ENCODE measurements at regions not wholly inside any gene's neighbourhood (a gene's known extent, or its start where the extent isn't known, plus 50 kb on each side); places are given as distances from the start of the nearest gene placed in this dataset.

DNA sequence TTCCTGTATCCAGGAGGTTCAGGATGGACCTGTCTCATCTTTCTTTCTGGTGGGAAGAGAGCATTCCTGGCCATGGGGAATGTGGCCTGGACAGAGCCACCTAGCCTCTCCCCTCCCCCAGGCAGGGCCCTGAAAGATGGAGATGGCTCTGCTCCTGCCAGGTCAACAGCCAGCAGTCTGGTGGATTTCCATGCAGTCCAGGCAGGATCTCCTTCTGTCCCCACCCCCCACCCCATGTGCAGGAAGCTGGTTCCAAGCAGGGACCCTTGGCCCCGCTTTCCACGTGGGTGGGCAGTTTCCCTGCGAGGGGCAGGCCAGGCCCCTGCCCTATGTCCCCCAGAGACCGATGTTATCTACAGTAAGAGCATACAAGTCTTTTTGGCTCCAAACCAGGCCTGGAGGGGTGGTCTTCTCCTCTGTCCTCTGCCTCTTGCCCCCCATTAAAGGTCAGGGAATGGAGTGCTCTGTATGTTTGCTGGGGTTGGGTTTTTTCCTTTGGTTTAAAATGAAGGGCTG lies 240.5 kb downstream of the SEC14L1 start:
- TF ChIP-seq CTCF (IDR thresholded peaks at IDR 0.05; ENCODE audit: insufficient read depth, low read length, poor library complexity, severe bottlenecking) = no peak
- H3K27me3 ChIP-seq (ENCODE audit: control insufficient read depth, insufficient read depth, low read length) = no peaks in the 10 kb centered on the region
- no peak overlapping the region for H3K4me3 ChIP-seq (ENCODE audit: low read depth, low read length)
- DNase-seq (ENCODE audit: low read depth) = no peak
- no peaks in the 10 kb centered on the region for H3K36me3 ChIP-seq (ENCODE audit: control insufficient read depth, insufficient read depth, low read length)

DNA sequence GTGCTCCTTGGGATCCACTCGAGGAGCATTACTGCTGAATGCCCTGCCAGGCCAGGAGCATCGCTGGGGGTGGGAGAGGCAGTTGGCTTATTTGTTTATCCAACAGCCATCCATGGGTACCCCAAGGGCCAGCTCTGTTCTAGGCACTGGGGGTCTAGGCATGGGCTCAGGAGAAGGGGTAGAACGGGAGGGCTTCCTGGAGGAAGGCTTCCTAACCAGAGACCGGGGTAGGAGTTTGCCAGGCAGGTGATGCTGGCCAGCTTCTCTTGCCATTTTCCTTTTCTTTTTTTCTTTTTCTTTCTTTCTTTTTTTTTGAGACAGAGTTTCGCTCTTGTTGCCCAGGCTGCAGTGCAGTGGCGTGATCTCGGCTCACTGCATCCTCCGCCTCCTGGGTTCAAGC lies 241.0 kb downstream of the SEC14L1 start:
- DNase-seq (ENCODE audit: low read depth) = no peak
- Histone ChIP-seq H3K4me3 (ENCODE audit: low read depth, low read length) (no peak overlapping the region), H3K36me3 (ENCODE audit: control insufficient read depth, insufficient read depth, low read length) (no peaks in the 10 kb centered on the region), H3K27me3 (ENCODE audit: control insufficient read depth, insufficient read depth, low read length) (no peaks in the 10 kb centered on the region)
- TF ChIP-seq CTCF (IDR thresholded peaks at IDR 0.05; ENCODE audit: insufficient read depth, low read length, poor library complexity, severe bottlenecking) = no peak

DNA sequence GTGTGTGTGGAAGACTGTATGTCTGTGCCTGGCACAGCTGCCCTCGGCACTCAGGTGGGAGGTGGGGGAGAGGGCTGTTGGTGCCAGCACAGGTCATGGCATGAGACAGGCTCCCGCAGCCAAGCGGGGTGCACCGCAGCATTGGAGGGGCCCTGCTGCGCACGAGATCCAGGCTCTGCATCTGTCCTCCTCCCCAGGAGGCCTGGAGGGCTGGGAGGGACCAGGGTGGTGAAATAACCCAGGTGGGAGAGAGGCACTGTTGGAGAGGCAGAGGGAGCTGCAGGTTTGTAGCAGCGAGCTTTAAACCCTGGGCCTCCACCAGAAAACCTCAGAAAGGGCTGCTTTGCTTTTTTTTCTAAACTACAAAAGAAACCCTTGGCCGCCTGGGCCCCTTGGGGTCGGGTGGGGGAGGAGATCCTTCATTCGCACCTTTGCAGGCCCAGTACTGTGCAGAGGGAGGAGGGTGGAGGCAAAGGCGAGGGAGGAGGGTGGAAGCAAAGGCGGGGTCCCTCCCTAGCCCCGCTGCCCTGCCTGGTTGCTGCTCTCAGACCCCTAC lies 241.7 kb downstream of the SEC14L1 start:
- Histone ChIP-seq H3K36me3 (ENCODE audit: control insufficient read depth, insufficient read depth, low read length) (no peaks in the 10 kb centered on the region), H3K4me3 (ENCODE audit: low read depth, low read length) (no peak overlapping the region), H3K27me3 (ENCODE audit: control insufficient read depth, insufficient read depth, low read length) (no peaks in the 10 kb centered on the region)
- no peak for TF ChIP-seq CTCF (IDR thresholded peaks at IDR 0.05; ENCODE audit: insufficient read depth, low read length, poor library complexity, severe bottlenecking)
- DNase-seq (ENCODE audit: low read depth) = no peak

DNA sequence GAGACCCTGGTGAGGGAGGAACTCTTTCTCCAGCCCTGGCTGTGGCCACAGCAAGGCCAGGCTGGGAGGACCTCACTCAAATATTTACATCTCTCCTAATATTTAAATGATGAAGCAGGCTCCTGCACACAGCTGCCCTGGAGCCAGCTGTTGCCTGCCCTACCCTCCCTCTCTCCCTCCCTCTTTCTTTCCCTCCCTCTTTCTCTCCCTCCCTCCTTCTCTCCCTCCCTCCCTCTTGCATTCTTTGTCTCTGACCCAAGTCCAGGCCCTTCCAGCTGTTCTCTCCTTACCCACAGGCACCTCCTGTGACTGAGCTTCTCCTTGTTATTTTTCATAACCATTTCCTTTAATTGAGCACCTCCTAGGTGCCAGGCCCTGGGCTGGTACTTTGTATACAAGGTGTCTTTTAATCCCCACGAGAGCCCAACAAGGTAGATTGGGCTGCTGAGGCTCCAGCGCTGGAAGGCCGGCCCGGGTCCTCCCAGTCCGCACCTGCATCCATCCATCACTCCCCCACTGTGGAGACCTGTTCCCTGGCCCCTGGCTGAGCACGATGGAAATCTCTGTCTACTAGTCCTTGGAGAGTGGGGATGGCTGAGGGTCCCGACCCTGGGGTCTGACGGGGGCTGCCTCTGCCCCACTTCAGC lies 242.3 kb downstream of the SEC14L1 start:
- Histone ChIP-seq H3K36me3 (ENCODE audit: control insufficient read depth, insufficient read depth, low read length) (no peaks in the 10 kb centered on the region), H3K27me3 (ENCODE audit: control insufficient read depth, insufficient read depth, low read length) (no peaks in the 10 kb centered on the region), H3K4me3 (ENCODE audit: low read depth, low read length) (no peak overlapping the region)
- no peak for TF ChIP-seq CTCF (IDR thresholded peaks at IDR 0.05; ENCODE audit: insufficient read depth, low read length, poor library complexity, severe bottlenecking)
- DNase-seq (ENCODE audit: low read depth) = no peak

DNA sequence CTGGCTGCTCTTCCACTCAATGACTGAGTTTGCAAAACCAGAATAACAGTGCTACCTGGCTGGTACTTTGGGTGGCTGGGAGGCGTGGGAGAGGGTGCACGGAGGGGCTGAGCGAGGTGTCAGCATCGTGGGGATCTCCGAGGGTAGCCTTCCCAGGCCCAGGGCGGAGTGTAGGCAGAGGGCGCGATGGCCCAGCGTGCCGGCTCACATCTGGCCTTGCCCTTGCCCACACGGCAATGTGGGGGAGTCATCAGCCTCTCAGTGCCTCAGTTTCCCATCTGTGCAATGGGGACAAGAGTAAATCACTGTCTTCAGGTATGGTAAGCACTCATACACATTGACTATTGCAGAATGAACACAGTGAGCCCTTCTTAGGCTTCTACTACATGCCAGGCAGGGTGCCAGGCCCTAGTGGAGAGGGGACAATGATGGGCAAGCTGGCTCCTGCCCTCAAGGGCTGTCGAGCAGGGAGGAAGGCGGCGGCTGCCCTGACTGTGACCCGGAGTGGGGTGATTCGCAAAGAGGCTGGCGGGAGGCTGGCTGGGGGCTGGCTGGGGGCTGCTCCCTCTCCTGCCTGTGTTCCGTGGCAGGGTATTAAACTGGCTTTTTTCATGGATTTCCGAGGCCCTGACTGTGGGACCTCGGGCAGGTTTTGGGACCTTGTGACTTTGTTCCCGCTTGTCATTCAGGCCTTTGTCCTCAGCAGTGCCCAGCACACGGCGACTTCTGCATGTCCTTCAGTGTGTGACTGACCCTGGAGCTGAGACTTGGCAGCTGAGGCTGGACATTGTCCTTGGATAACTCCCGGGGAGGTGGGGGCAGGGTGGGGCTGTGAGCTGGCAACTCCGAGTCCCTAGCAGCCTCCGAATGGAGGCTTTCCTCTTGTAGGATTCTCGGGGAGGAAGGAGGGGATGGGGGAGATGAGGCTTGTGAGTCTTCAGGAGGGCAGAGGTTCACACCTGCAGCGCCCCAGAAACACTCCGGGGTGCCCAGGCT lies 243.1 kb downstream of the SEC14L1 start:
- Histone ChIP-seq H3K4me3 (ENCODE audit: low read depth, low read length) (no peak overlapping the region), H3K27me3 (ENCODE audit: control insufficient read depth, insufficient read depth, low read length) (no peaks in the 10 kb centered on the region), H3K36me3 (ENCODE audit: control insufficient read depth, insufficient read depth, low read length) (no peaks in the 10 kb centered on the region)
- TF ChIP-seq CTCF (IDR thresholded peaks at IDR 0.05; ENCODE audit: insufficient read depth, low read length, poor library complexity, severe bottlenecking) = no peak
- no peak for DNase-seq (ENCODE audit: low read depth)
